Ishikawa (cell line): ENCODE measurements at regions not wholly inside any gene's neighbourhood (a gene's known extent, or its start where the extent isn't known, plus 50 kb on each side); places are given as distances from the start of the nearest gene placed in this dataset.

Experiments
- CEBPB ChIP-seq: IDR thresholded peaks from 2 replicates; pipeline ENCODE4 v1.6.1; 2012
- CREB1 ChIP-seq: IDR thresholded peaks from 2 replicates; pipeline ENCODE4 v1.6.1; 2012; ENCODE audit warnings: low read depth
- EGR1 ChIP-seq: IDR thresholded peaks from 2 replicates; pipeline ENCODE4 v1.6.1; 2012
- EP300 ChIP-seq: IDR thresholded peaks from 2 replicates; pipeline ENCODE4 v1.6.1; 2012; ENCODE audit warnings: borderline replicate concordance
- FOXM1 ChIP-seq: IDR thresholded peaks from 2 replicates; pipeline ENCODE4 v1.6.1; 2012; ENCODE audit warnings: low read depth, borderline replicate concordance
- MAX ChIP-seq: IDR thresholded peaks from 2 replicates; pipeline ENCODE4 v1.6.1; 2012
- NFIC ChIP-seq: IDR thresholded peaks from 2 replicates; pipeline ENCODE4 v1.6.1; 2012
- RAD21 ChIP-seq: IDR thresholded peaks from 2 replicates; pipeline ENCODE4 v1.6.1; 2012; ENCODE audit warnings: low read depth
- REST ChIP-seq: IDR thresholded peaks from 2 replicates; pipeline ENCODE4 v1.6.1; 2012; ENCODE audit warnings: low read depth, mild to moderate bottlenecking
- TAF1 ChIP-seq: IDR thresholded peaks from 2 replicates; pipeline ENCODE4 v1.6.1; 2012; ENCODE audit warnings: low read depth, mild to moderate bottlenecking
- TCF12 ChIP-seq: IDR thresholded peaks from 2 replicates; pipeline ENCODE4 v1.6.1; 2012; ENCODE audit warnings: low read depth
- TEAD4 ChIP-seq: IDR thresholded peaks from 2 replicates; pipeline ENCODE4 v1.6.1; 2012
- USF1 ChIP-seq: IDR thresholded peaks from 2 replicates; pipeline ENCODE4 v1.6.1; 2012
- YY1 ChIP-seq: IDR thresholded peaks from 2 replicates; pipeline ENCODE4 v1.6.1; 2012; ENCODE audit warnings: low read depth
- ZBTB7A ChIP-seq: IDR thresholded peaks from 2 replicates; pipeline ENCODE4 v1.6.1; 2012; ENCODE audit warnings: low read depth

GRCh38 chr16:87043231-87044031 is 273.8 kb downstream of the C16orf95 start:
- TF ChIP-seq REST (no peak), EGR1 (no peak), ZBTB7A (no peak), TEAD4 (no peak), NFIC (no peak), RAD21 (no peak), CREB1 (no peak), MAX (no peak), EP300 (no peak), FOXM1 (no peak), USF1 (no peak), YY1 (no peak), CEBPB (no peak), TCF12 (no peak), TAF1 (no peak)

GRCh38 chr16:87044032-87044382 is 273.2 kb downstream of the C16orf95 start:
- TF ChIP-seq TAF1 (no peak), TCF12 (no peak), USF1 (no peak), YY1 (no peak), EP300 (no peak), REST (no peak), CREB1 (no peak), NFIC (no peak), ZBTB7A (no peak), EGR1 (no peak), RAD21 (no peak)

GRCh38 chr16:87044829-87045228 is 272.4 kb downstream of the C16orf95 start:
- TF ChIP-seq EP300: no peak
- no peak for TF ChIP-seq TAF1
- no peak for TF ChIP-seq USF1
- no peak for TF ChIP-seq CEBPB
- TF ChIP-seq TEAD4: no peak
- TF ChIP-seq REST: no peak
- TF ChIP-seq ZBTB7A: no peak
- no peak for TF ChIP-seq MAX
- no peak for TF ChIP-seq CREB1
- no peak for TF ChIP-seq NFIC
- no peak for TF ChIP-seq TCF12
- no peak for TF ChIP-seq FOXM1
- TF ChIP-seq EGR1: no peak
- TF ChIP-seq YY1: no peak
- no peak for TF ChIP-seq RAD21
